GM12864 (cell line): ENCODE measurements at regions not wholly inside any gene's neighbourhood (a gene's known extent, or its start where the extent isn't known, plus 50 kb on each side); places are given as distances from the start of the nearest gene placed in this dataset.
"Not testable (repeated sequence)": the region's sequence is repeated elsewhere in the genome, so short reads cannot be mapped to it uniquely, and the experiment has no call there.

Experiments used
- DNase-seq: peaks from one replicate; pipeline ENCODE4 v3.0.0-alpha.2; 2011; ENCODE audit warnings: low read depth
- H3K4me3 ChIP-seq: 2 replicates; pipeline ENCODE4 v1.5.1; 2011; ENCODE audit warnings: mild to moderate bottlenecking, low read depth, low read length, control low read depth
- CTCF ChIP-seq: IDR thresholded peaks from 2 replicates; pipeline ENCODE4 v1.5.1; 2011; ENCODE audit warnings: low read depth, mild to moderate bottlenecking, moderate library complexity, low read length, control low read depth, inconsistent platforms; ENCODE audit errors: missing control alignments

- DNase-seq, result no peak
- no peak for TF ChIP-seq CTCF
- no peak overlapping the region for H3K4me3 ChIP-seq
These were observed 918.4 kb downstream of the MCTP2 start for GRCh38 chr15:95149771-95150170.

- TF ChIP-seq CTCF, result no peak
- DNase-seq, result no peak
- no peak overlapping the region for H3K4me3 ChIP-seq
These were observed 919.1 kb downstream of the MCTP2 start for GRCh38 chr15:95150466-95150865.

GRCh38 chr15:95152741-95153140 is 921.4 kb downstream of the MCTP2 start:
- no peak for TF ChIP-seq CTCF
- H3K4me3 ChIP-seq, result no peak overlapping the region
- DNase-seq, result no peak

GRCh38 chr15:95153201-95153600 is 921.8 kb downstream of the MCTP2 start:
- H3K4me3 ChIP-seq, DNase-seq: not testable (repeated sequence)

- no peak for DNase-seq
- H3K4me3 ChIP-seq, result no peak overlapping the region
- no peak for TF ChIP-seq CTCF
These were observed 929.0 kb downstream of the MCTP2 start for GRCh38 chr15:95160316-95160715.

- no peak for DNase-seq
- H3K4me3 ChIP-seq, result no peak overlapping the region
- no peak for TF ChIP-seq CTCF
These were observed 930.7 kb downstream of the MCTP2 start for GRCh38 chr15:95162069-95162468.

GRCh38 chr15:95162531-95162930 is 931.2 kb downstream of the MCTP2 start:
- DNase-seq, result no peak
- H3K4me3 ChIP-seq, result no peak overlapping the region
- no peak for TF ChIP-seq CTCF
